IPS DF 6.9 (cell line): ENCODE measurements at regions not wholly inside any gene's neighbourhood (a gene's known extent, or its start where the extent isn't known, plus 50 kb on each side); places are given as distances from the start of the nearest gene placed in this dataset.
"Not testable (repeated sequence)": the region's sequence is repeated elsewhere in the genome, so short reads cannot be mapped to it uniquely, and the experiment has no call there.

Experiments
- DNase-seq: peaks from one replicate; pipeline ENCODE4 v3.0.0-alpha.2; 2013; ENCODE audit warnings: low read depth, low spot score
- H3K27ac ChIP-seq: one replicate; pipeline ENCODE4 v1.5.1; 2013; ENCODE audit warnings: low read length, control low read depth
- H3K27me3 ChIP-seq: 2 replicates; pipeline ENCODE4 v1.6.1; 2013; ENCODE audit warnings: mild to moderate bottlenecking, low read length; ENCODE audit not compliant: control insufficient read depth, insufficient read depth
- H3K36me3 ChIP-seq: 2 replicates; pipeline ENCODE4 v1.6.1; 2013; ENCODE audit warnings: low read length; ENCODE audit not compliant: control insufficient read depth, insufficient read depth
- H3K4me1 ChIP-seq: 2 replicates; pipeline ENCODE4 v1.6.1; 2013; ENCODE audit warnings: low read length; ENCODE audit not compliant: control insufficient read depth, insufficient read depth
- H3K4me3 ChIP-seq: 2 replicates; pipeline ENCODE4 v1.5.1; 2013; ENCODE audit warnings: mild to moderate bottlenecking, low read length
- H3K9me3 ChIP-seq: 2 replicates; pipeline ENCODE4 v1.6.1; 2013; ENCODE audit warnings: low read length, inconsistent platforms; ENCODE audit not compliant: control insufficient read depth, insufficient read depth
- WGBS: extraction: QIAGEN DNeasy Blood & Tissue Kit; methylation state at CpG from one replicate; pipeline ENCODE4 v1.1.7; 2013; ENCODE audit warnings: mixed read lengths, missing lambda C conversion rate; ENCODE audit not compliant: insufficient read length, insufficient coverage; 5-methylcytosine and 5-hydroxymethylcytosine counted together

GRCh38 chrX:2640436-2641150, 50.5 kb upstream of the CD99 start:
- Histone ChIP-seq H3K9me3 (no peaks in the 10 kb centered on the region), H3K27ac (no peak overlapping the region), H3K27me3 (no peaks in the 10 kb centered on the region), H3K4me1 (no peaks in the 10 kb centered on the region), H3K4me3 (no peak overlapping the region), H3K36me3 (peaks cover 6% of the 10 kb centered on the region; the same call in 1 of the 2 replicates)
- DNase-seq: no peak
- no CpG with 5 or more reads among the region's 19 CpGs for WGBS

DNA sequence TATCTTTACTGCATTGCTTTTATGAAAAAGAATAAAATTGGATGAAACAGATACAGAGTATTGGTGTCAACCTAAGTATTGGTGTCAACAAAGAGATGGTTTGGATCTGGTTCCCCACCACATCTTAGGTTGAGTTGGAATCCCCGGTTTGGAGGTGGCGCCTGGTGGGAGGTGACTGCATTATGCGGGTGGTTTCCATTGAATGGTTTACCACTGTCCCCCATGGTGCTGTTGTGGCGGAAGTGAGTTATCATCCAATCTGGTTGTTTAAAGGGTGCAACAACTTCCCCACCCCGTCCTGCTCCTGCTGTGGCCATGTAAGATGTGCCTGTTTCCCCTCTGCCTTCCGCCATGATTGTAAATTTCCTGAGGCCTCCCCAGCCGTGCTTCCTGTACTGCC, 52.8 kb upstream of the CD99 start:
- WGBS: no CpG with 5 or more reads among the region's 7 CpGs
- H3K27ac ChIP-seq: no peak overlapping the region
- H3K4me3 ChIP-seq: no peak overlapping the region
- H3K36me3 ChIP-seq: peaks cover 6% of the 10 kb centered on the region; the same call in 1 of the 2 replicates
- no peak for DNase-seq
- H3K4me1 ChIP-seq: no peaks in the 10 kb centered on the region
- no peaks in the 10 kb centered on the region for H3K9me3 ChIP-seq
- no peaks in the 10 kb centered on the region for H3K27me3 ChIP-seq

- no CpG with 5 or more reads among the region's 3 CpGs for WGBS
- Histone ChIP-seq H3K27ac (no peak overlapping the region), H3K27me3 (no peaks in the 10 kb centered on the region), H3K4me1 (no peaks in the 10 kb centered on the region), H3K36me3 (peaks cover 6% of the 10 kb centered on the region; the same call in 1 of the 2 replicates), H3K9me3 (no peaks in the 10 kb centered on the region), H3K4me3 (no peak overlapping the region)
- DNase-seq: no peak
Observed at GRCh38 chrX:2635342-2635741, 55.8 kb upstream of the CD99 start.

DNA sequence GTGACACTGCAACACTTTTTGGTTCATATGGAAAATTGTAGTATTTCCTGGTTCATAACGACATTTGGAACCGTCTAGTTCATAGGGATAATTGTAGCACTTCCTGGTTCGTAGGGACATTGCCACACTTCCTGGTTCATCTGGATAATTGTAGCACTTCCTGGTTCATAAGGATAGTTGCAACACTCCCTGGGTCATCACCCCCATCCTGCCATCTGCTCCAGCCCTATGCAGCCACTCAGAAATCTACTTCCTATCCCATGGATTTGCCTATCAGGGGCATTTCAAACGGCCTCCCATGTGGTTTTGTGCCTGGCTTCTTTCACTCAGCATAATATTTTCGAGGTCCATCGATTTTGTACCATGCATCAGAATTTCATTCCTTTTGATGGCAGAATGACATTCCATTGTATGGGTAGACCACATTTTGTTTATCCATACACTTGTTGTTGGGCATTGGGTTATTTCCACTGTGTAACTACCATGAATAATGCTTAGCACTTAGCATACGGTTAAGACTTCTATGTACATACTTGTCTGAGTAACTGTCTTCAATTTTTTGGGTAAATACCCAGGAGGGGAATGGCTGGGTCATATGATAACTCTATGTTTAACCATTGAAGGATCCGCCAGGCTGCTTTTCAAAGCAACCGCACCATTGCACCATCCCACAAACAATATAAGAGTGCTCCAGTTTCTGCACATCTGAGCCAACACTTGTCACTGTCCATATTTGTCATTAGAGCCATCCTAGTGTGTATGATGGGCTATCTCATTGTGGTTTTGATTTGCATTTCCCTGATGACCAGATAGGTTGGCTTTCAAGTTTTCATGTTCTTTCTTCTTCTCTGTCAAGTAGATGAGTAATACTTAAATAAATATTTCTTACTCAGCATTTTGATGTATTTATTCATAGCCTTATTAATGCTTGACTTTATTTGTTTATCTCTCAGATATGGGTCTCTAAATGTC, 58.3 kb upstream of the CD99 start:
- no peak for DNase-seq
- no peak overlapping the region for H3K4me3 ChIP-seq
- no peaks in the 10 kb centered on the region for H3K9me3 ChIP-seq
- H3K4me1 ChIP-seq: no peaks in the 10 kb centered on the region
- no peak overlapping the region for H3K27ac ChIP-seq
- H3K27me3 ChIP-seq: no peaks in the 10 kb centered on the region
- no CpG with 5 or more reads among the region's 9 CpGs for WGBS
- no peaks in the 10 kb centered on the region; the same call in 1 of the 2 replicates for H3K36me3 ChIP-seq

- no CpG with 5 or more reads among the region's 3 CpGs for WGBS
- DNase-seq: no peak
- H3K36me3 ChIP-seq: no peaks in the 10 kb centered on the region; the same call in 1 of the 2 replicates
- H3K4me3 ChIP-seq: no peak overlapping the region
- H3K9me3 ChIP-seq: no peaks in the 10 kb centered on the region
- no peak overlapping the region for H3K27ac ChIP-seq
- H3K4me1 ChIP-seq: no peaks in the 10 kb centered on the region
- no peaks in the 10 kb centered on the region for H3K27me3 ChIP-seq
Observed at GRCh38 chrX:2631743-2632532, 59.2 kb upstream of the CD99 start.

DNA sequence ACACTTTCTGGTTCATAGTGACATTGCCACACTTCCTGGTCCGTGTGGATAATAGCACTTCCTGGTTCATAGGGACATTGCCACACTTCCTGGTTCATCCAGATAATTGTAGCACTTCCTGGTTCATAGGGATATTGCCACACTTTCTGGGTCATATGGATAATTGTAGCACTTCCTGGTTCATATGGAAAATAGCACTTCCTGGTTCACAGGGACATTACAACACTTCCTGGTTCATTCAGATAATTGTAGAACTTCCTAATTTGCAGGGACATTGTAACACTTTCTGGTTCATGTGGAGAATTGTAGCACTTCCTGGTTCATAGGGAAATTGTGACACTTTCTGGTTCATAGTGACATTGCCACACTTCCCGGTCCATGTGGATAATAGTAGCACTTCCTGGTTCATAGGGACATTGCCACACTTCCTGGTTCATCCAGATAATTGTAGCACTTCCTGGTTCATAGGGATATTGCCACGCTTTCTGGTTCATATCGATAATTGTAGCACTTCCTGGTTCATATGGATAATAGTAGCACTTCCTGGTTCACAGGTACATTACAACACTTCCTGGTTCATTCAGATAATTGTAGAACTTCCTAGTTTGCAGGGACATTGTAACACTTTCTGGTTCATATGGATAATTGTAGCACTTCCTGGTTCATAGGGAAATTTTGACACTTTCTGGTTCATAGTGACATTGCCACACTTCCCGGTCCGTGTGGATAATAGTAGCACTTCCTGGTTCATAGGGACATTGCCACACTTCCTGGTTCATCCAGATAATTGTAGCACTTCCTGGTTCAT, 60.0 kb upstream of the CD99 start:
- H3K27me3 ChIP-seq, H3K9me3 ChIP-seq, H3K4me1 ChIP-seq, H3K27ac ChIP-seq, H3K36me3 ChIP-seq, H3K4me3 ChIP-seq, DNase-seq: not testable (repeated sequence)
- no CpG with 5 or more reads among the region's 6 CpGs for WGBS

DNA sequence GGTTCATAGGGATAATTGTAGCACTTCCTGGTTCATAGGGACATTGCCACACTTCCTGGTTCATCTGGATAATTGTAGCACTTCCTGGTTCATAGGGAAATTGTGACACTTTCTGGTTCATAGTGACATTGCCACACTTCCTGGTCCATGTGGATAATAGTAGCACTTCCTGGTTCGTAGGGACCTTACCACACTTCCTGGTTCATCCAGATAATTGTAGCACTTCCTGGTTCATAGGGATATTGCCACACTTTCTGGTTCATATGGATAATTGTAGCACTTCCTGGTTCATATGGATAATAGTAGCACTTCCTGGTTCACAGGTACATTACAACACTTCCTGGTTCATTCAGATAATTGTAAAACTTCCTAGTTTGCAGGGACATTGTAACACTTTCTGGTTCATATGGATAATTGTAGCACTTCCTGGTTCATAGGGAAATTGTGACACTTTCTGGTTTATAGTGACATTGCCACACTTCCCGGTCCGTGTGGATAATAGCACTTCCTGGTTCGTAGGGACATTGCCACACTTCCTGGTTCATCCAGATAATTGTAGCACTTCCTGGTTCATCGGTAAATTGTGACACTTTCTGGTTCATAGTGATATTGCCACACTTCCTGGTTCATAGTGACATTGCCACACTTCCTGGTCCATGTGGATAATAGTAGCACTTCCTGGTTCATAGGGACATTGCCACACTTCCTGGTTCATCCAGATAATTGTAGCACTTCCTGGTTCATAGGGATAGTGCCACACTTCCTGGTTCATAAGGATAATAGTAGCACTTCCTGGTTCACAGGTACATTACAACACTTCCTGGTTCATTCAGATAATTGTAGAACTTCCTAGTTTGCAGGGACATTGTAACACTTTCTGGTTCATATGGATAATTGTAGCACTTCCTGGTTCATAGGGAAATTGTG, 60.8 kb upstream of the CD99 start:
- H3K27me3 ChIP-seq, H3K4me3 ChIP-seq, H3K36me3 ChIP-seq, H3K4me1 ChIP-seq, DNase-seq, H3K27ac ChIP-seq, H3K9me3 ChIP-seq: not testable (repeated sequence)
- WGBS: no CpG with 5 or more reads among the region's 5 CpGs

GRCh38 chrX:2629316-2630007, 61.6 kb upstream of the CD99 start:
- no peak overlapping the region for H3K27ac ChIP-seq
- DNase-seq: no peak
- H3K4me1 ChIP-seq: no peaks in the 10 kb centered on the region
- no peaks in the 10 kb centered on the region for H3K9me3 ChIP-seq
- no CpG with 5 or more reads among the region's 6 CpGs for WGBS
- no peaks in the 10 kb centered on the region for H3K27me3 ChIP-seq
- H3K36me3 ChIP-seq: peaks cover 4% of the 10 kb centered on the region; the same call in 1 of the 2 replicates
- H3K4me3 ChIP-seq: no peak overlapping the region
